ENCODE measurements at regions not wholly inside any gene's neighbourhood (a gene's known extent, or its start where the extent isn't known, plus 50 kb on each side); places are given as distances from the start of the nearest gene placed in this dataset.
"Not testable (repeated sequence)": the region's sequence is repeated elsewhere in the genome, so short reads cannot be mapped to it uniquely, and the experiment has no call there.

- H3K27me3 ChIP-seq (ENCODE audit: control insufficient read depth in 1 of 2, insufficient read depth in 2 of 2, low read length in 2 of 2), result no peaks in the 10 kb centered on the region
- no peaks in the 10 kb centered on the region for H3K4me1 ChIP-seq (ENCODE audit: control insufficient read depth, insufficient read depth, low read length)
- no peaks in the 10 kb centered on the region for H3K9me3 ChIP-seq (ENCODE audit: control insufficient read depth in 2 of 2, low read length in 2 of 2)
- no peak overlapping the region for H3K9ac ChIP-seq (ENCODE audit: low read length in 2 of 2)
- no peak overlapping the region for H3K27ac ChIP-seq (ENCODE audit: low read length)
- no peak overlapping the region for H3K4me3 ChIP-seq (ENCODE audit: low read length in 2 of 2)
- no peaks in the 10 kb centered on the region for H3K36me3 ChIP-seq (ENCODE audit: control insufficient read depth in 2 of 2, insufficient read depth in 2 of 2, low read length in 2 of 2)
Observed at GRCh38 chr12:83313827-83314226, 627.1 kb downstream of the TMTC2 start.

GRCh38 chr12:83313322-83313721, 626.6 kb downstream of the TMTC2 start:
- no peak overlapping the region for H3K4me3 ChIP-seq (ENCODE audit: low read length in 2 of 2)
- H3K4me1 ChIP-seq (ENCODE audit: control insufficient read depth, insufficient read depth, low read length), result no peaks in the 10 kb centered on the region
- no peak overlapping the region for H3K27ac ChIP-seq (ENCODE audit: low read length)
- no peaks in the 10 kb centered on the region for H3K36me3 ChIP-seq (ENCODE audit: control insufficient read depth in 2 of 2, insufficient read depth in 2 of 2, low read length in 2 of 2)
- no peak overlapping the region for H3K9ac ChIP-seq (ENCODE audit: low read length in 2 of 2)
- H3K27me3 ChIP-seq (ENCODE audit: control insufficient read depth in 1 of 2, insufficient read depth in 2 of 2, low read length in 2 of 2), result no peaks in the 10 kb centered on the region
- H3K9me3 ChIP-seq (ENCODE audit: control insufficient read depth in 2 of 2, low read length in 2 of 2), result no peaks in the 10 kb centered on the region

- Histone ChIP-seq H3K4me1 (ENCODE audit: control insufficient read depth, insufficient read depth, low read length) (no peaks in the 10 kb centered on the region), H3K27me3 (ENCODE audit: control insufficient read depth in 1 of 2, insufficient read depth in 2 of 2, low read length in 2 of 2) (no peaks in the 10 kb centered on the region), H3K4me3 (ENCODE audit: low read length in 2 of 2) (no peak overlapping the region), H3K36me3 (ENCODE audit: control insufficient read depth in 2 of 2, insufficient read depth in 2 of 2, low read length in 2 of 2) (no peaks in the 10 kb centered on the region), H3K9me3 (ENCODE audit: control insufficient read depth in 2 of 2, low read length in 2 of 2) (no peaks in the 10 kb centered on the region), H3K27ac (ENCODE audit: low read length) (no peak overlapping the region), H3K9ac (ENCODE audit: low read length in 2 of 2) (no peak overlapping the region)
Observed at GRCh38 chr12:83276904-83277303, 590.2 kb downstream of the TMTC2 start.

GRCh38 chr12:83271201-83271600, 584.5 kb downstream of the TMTC2 start:
- no peaks in the 10 kb centered on the region for H3K27me3 ChIP-seq (ENCODE audit: control insufficient read depth in 1 of 2, insufficient read depth in 2 of 2, low read length in 2 of 2)
- no peaks in the 10 kb centered on the region for H3K36me3 ChIP-seq (ENCODE audit: control insufficient read depth in 2 of 2, insufficient read depth in 2 of 2, low read length in 2 of 2)

GRCh38 chr12:83265808-83266207, 579.1 kb downstream of the TMTC2 start:
- H3K9me3 ChIP-seq (ENCODE audit: control insufficient read depth in 2 of 2, low read length in 2 of 2), result no peaks in the 10 kb centered on the region
- H3K27ac ChIP-seq (ENCODE audit: low read length), result no peak overlapping the region
- no peaks in the 10 kb centered on the region for H3K36me3 ChIP-seq (ENCODE audit: control insufficient read depth in 2 of 2, insufficient read depth in 2 of 2, low read length in 2 of 2)
- no peaks in the 10 kb centered on the region for H3K4me1 ChIP-seq (ENCODE audit: control insufficient read depth, insufficient read depth, low read length)
- H3K27me3 ChIP-seq (ENCODE audit: control insufficient read depth in 1 of 2, insufficient read depth in 2 of 2, low read length in 2 of 2), result no peaks in the 10 kb centered on the region
- H3K9ac ChIP-seq (ENCODE audit: low read length in 2 of 2), result no peak overlapping the region
- no peak overlapping the region for H3K4me3 ChIP-seq (ENCODE audit: low read length in 2 of 2)

More at GRCh38 chr12:83271201-83271600, 584.5 kb downstream of the TMTC2 start:
- Histone ChIP-seq H3K4me3 (ENCODE audit: low read length in 2 of 2) (no peak overlapping the region), H3K9ac (ENCODE audit: low read length in 2 of 2) (no peak overlapping the region), H3K9me3 (ENCODE audit: control insufficient read depth in 2 of 2, low read length in 2 of 2) (no peaks in the 10 kb centered on the region), H3K4me1 (ENCODE audit: control insufficient read depth, insufficient read depth, low read length) (no peaks in the 10 kb centered on the region), H3K27ac (ENCODE audit: low read length) (no peak overlapping the region)

GRCh38 chr12:83261998-83262397, 575.3 kb downstream of the TMTC2 start:
- no peaks in the 10 kb centered on the region for H3K4me1 ChIP-seq (ENCODE audit: control insufficient read depth, insufficient read depth, low read length)
- H3K27ac ChIP-seq (ENCODE audit: low read length), result no peak overlapping the region
- H3K9ac ChIP-seq (ENCODE audit: low read length in 2 of 2), result no peak overlapping the region
- no peak overlapping the region for H3K4me3 ChIP-seq (ENCODE audit: low read length in 2 of 2)
- H3K27me3 ChIP-seq (ENCODE audit: control insufficient read depth in 1 of 2, insufficient read depth in 2 of 2, low read length in 2 of 2), result no peaks in the 10 kb centered on the region
- H3K9me3 ChIP-seq (ENCODE audit: control insufficient read depth in 2 of 2, low read length in 2 of 2), result no peaks in the 10 kb centered on the region
- no peaks in the 10 kb centered on the region for H3K36me3 ChIP-seq (ENCODE audit: control insufficient read depth in 2 of 2, insufficient read depth in 2 of 2, low read length in 2 of 2)

- H3K27ac ChIP-seq (ENCODE audit: low read length); H3K9ac ChIP-seq (ENCODE audit: low read length in 2 of 2); H3K9me3 ChIP-seq (ENCODE audit: control insufficient read depth in 2 of 2, low read length in 2 of 2); H3K36me3 ChIP-seq (ENCODE audit: control insufficient read depth in 2 of 2, insufficient read depth in 2 of 2, low read length in 2 of 2); H3K27me3 ChIP-seq (ENCODE audit: control insufficient read depth in 1 of 2, insufficient read depth in 2 of 2, low read length in 2 of 2); H3K4me1 ChIP-seq (ENCODE audit: control insufficient read depth, insufficient read depth, low read length); H3K4me3 ChIP-seq (ENCODE audit: low read length in 2 of 2): not testable (repeated sequence)
Observed at GRCh38 chr12:83260126-83260525, 573.4 kb downstream of the TMTC2 start.

- no peak overlapping the region for H3K4me3 ChIP-seq (ENCODE audit: low read length in 2 of 2)
- H3K27ac ChIP-seq (ENCODE audit: low read length), result no peak overlapping the region
- no peaks in the 10 kb centered on the region for H3K4me1 ChIP-seq (ENCODE audit: control insufficient read depth, insufficient read depth, low read length)
- no peak overlapping the region for H3K9ac ChIP-seq (ENCODE audit: low read length in 2 of 2)
- peaks cover 0 to 4% of the 10 kb centered on the region in 2 donors for H3K9me3 ChIP-seq (ENCODE audit: control insufficient read depth in 2 of 2, low read length in 2 of 2)
- no peaks in the 10 kb centered on the region for H3K27me3 ChIP-seq (ENCODE audit: control insufficient read depth in 1 of 2, insufficient read depth in 2 of 2, low read length in 2 of 2)
- no peaks in the 10 kb centered on the region for H3K36me3 ChIP-seq (ENCODE audit: control insufficient read depth in 2 of 2, insufficient read depth in 2 of 2, low read length in 2 of 2)
Observed at GRCh38 chr12:83257726-83258125, 571.0 kb downstream of the TMTC2 start.

- Histone ChIP-seq H3K27me3 (ENCODE audit: control insufficient read depth in 1 of 2, insufficient read depth in 2 of 2, low read length in 2 of 2) (no peaks in the 10 kb centered on the region), H3K4me1 (ENCODE audit: control insufficient read depth, insufficient read depth, low read length) (no peaks in the 10 kb centered on the region), H3K27ac (ENCODE audit: low read length) (no peak overlapping the region), H3K9me3 (ENCODE audit: control insufficient read depth in 2 of 2, low read length in 2 of 2) (peaks cover 0 to 4% of the 10 kb centered on the region in 2 donors), H3K36me3 (ENCODE audit: control insufficient read depth in 2 of 2, insufficient read depth in 2 of 2, low read length in 2 of 2) (no peaks in the 10 kb centered on the region), H3K9ac (ENCODE audit: low read length in 2 of 2) (no peak overlapping the region), H3K4me3 (ENCODE audit: low read length in 2 of 2) (no peak overlapping the region)
Observed at GRCh38 chr12:83256562-83256961, 569.9 kb downstream of the TMTC2 start.

GRCh38 chr12:83250866-83251265, 564.2 kb downstream of the TMTC2 start:
- H3K27ac ChIP-seq (ENCODE audit: low read length), result no peak overlapping the region
- peaks cover 0 to 4% of the 10 kb centered on the region in 2 donors for H3K9me3 ChIP-seq (ENCODE audit: control insufficient read depth in 2 of 2, low read length in 2 of 2)
- H3K27me3 ChIP-seq (ENCODE audit: control insufficient read depth in 1 of 2, insufficient read depth in 2 of 2, low read length in 2 of 2), result no peaks in the 10 kb centered on the region
- no peaks in the 10 kb centered on the region for H3K36me3 ChIP-seq (ENCODE audit: control insufficient read depth in 2 of 2, insufficient read depth in 2 of 2, low read length in 2 of 2)
- no peak overlapping the region for H3K9ac ChIP-seq (ENCODE audit: low read length in 2 of 2)
- no peak overlapping the region for H3K4me3 ChIP-seq (ENCODE audit: low read length in 2 of 2)
- H3K4me1 ChIP-seq (ENCODE audit: control insufficient read depth, insufficient read depth, low read length), result no peaks in the 10 kb centered on the region

- Histone ChIP-seq H3K27ac (ENCODE audit: low read length) (no peak overlapping the region), H3K36me3 (ENCODE audit: control insufficient read depth in 2 of 2, insufficient read depth in 2 of 2, low read length in 2 of 2) (no peaks in the 10 kb centered on the region), H3K9ac (ENCODE audit: low read length in 2 of 2) (no peak overlapping the region), H3K4me1 (ENCODE audit: control insufficient read depth, insufficient read depth, low read length) (no peaks in the 10 kb centered on the region), H3K27me3 (ENCODE audit: control insufficient read depth in 1 of 2, insufficient read depth in 2 of 2, low read length in 2 of 2) (no peaks in the 10 kb centered on the region), H3K4me3 (ENCODE audit: low read length in 2 of 2) (no peak overlapping the region), H3K9me3 (ENCODE audit: control insufficient read depth in 2 of 2, low read length in 2 of 2) (no peaks in the 10 kb centered on the region)
Observed at GRCh38 chr12:83245156-83245555, 558.5 kb downstream of the TMTC2 start.

All from stomach smooth muscle (tissue), 2 donors.